ENCODE measurements at regions not wholly inside any gene's neighbourhood (a gene's known extent, or its start where the extent isn't known, plus 50 kb on each side); places are given as distances from the start of the nearest gene placed in this dataset.

DNA sequence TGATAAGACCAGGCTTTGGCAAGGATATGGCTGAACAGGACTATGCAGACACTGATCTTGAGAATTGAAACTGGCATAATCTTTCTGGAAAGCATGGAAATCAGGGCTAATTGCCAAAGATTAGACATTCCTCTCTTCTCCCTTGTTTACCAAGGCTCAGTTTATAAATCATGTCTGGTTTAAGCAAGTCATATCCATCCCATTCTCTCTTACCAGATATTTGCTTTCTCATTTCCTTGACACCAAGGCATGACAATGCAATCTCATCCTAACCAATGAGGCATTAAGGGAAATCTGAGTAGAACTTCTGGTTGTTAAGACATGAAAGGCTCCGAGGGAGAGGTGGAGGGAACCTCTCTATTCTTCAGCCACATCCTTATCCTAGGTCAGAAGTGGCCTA, 110.3 kb upstream of the CEP85L start:
- DNase-seq (ENCODE audit: low read depth) = no peak

GRCh38 chr6:118758946-118759345, 107.6 kb upstream of the CEP85L start:
- no peak for DNase-seq (ENCODE audit: low read depth)

- no peak for DNase-seq (ENCODE audit: low read depth)
Observed at GRCh38 chr6:118755941-118756646, 104.7 kb upstream of the CEP85L start.

- DNase-seq (ENCODE audit: low read depth) = no peak
Observed at GRCh38 chr6:118752803-118753202, 101.4 kb upstream of the CEP85L start.

DNA sequence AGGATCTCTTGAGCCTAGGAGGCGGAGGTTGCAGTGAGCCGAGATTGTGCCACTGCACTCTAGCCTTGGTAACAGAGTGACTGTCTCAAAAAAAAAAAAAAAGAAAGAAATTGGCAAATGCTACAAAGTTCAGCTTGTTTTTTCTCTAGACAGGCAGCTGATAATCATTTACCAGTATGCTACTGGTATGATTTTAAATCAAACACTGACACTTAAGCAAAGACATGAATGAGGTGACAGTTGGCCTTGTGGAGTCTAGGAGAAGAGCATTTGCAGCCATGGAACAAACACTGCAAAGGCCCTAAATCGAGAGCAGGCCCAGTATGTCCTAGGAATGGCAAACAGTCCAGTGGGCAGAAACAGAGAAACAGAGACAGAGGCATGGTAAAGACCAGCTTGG, 99.7 kb upstream of the CEP85L start:
- DNase-seq (ENCODE audit: low read depth) = no peak

- no peak for DNase-seq (ENCODE audit: low read depth)
Observed at GRCh38 chr6:118750143-118750542, 98.8 kb upstream of the CEP85L start.

DNA sequence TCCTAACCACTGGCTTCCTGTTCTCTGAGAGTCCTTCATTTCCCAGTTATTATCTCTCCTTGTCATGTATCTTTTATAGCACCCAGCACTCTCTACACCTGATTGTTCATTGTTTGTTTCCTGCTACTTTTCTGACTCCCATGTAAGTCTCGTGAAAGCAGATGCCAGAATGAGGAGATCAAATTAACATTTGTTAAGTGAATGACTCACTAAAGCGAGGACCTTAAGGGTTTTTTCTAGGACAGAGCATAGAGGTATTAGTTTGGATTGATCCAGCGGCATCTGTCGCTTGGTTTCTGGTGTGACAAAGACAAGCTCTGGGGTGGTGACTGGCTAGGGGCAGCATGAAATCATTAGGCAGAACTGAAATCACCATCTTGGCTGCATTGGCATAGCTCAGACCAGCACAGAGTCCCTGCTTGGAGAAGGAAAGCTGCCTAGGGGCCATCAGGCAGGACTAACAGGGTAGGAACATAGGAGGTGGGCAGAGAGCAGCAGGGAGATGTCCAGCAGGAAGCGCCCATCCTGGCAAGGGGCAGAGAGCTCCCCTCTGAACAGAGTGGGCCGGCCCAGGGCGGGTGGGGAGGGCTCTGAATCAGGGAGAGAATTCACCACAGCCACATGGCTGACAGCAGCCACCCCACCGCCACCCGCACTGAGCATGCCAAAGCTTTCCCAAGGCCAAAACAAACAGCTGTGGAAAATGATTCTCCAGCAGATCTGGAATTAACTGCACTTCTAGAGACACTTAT, 97.1 kb upstream of the CEP85L start:
- peak; percentile 77 for DNase-seq (ENCODE audit: low read depth)

GRCh38 chr6:118746825-118747174, 95.4 kb upstream of the CEP85L start:
- no peak for DNase-seq (ENCODE audit: low read depth)

- no peak for DNase-seq (ENCODE audit: low read depth)
Observed at GRCh38 chr6:118746145-118746824, 94.9 kb upstream of the CEP85L start.

DNA sequence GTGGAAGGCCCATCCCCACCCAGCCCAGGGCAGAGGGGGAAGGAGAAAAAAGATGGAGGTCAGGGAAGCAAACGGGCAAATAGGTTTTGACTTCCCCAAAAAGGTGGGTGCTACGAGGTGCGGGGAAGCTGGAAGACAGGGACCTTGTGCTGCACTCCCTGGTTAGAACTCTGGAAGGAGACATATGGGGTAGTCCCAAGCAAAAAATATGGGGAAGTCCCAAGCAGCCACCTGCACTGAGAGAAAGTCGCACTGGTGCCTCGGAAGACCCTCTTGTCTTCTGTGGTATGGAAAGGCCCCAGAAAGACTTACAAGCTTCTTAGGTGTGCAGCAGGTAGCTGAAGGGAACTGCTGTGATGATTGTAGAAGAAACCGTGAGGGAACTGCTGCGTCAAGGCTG, 93.8 kb upstream of the CEP85L start:
- no peak for DNase-seq (ENCODE audit: low read depth)

DNA sequence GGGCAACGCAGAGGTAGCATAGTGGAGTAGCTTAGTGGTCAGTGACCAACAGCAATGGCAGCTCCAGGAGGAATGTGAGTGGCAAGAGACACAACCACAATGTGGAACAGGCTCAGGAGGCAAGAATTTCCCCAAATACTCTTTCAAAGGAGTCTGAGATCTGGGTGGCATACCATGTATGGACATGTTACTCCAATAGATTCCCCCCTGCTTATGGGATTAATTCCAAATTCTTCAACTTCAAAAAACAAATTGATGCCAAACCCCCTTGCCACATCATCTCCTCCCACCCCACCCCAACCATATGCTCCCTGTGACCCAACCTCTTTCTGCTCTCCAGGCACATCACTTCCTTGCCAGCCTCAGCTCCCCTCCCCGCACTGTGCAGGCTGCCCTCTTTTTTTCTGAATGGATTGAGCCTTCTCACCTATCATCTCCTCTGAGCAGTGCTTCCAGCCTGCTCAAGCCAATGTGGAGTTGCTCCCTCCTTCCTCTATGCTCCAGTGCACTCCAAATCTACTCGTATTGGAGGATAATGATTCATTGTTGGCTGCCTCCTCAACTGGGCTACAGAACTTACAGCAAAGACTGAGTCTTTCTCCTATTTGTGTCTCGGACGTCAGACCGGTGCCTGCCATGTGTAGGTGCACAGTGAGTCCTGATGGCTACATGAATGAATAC, 93.0 kb upstream of the CEP85L start:
- DNase-seq (ENCODE audit: low read depth) = peak; percentile 75

- no peak for DNase-seq (ENCODE audit: low read depth)
Observed at GRCh38 chr6:118743746-118744145, 92.4 kb upstream of the CEP85L start.

GRCh38 chr6:118740372-118740771, 89.0 kb upstream of the CEP85L start:
- DNase-seq (ENCODE audit: low read depth) = peak; percentile 15

- no peak for DNase-seq (ENCODE audit: low read depth)
Observed at GRCh38 chr6:118739696-118740353, 88.4 kb upstream of the CEP85L start.

- no peak for DNase-seq (ENCODE audit: low read depth)
Observed at GRCh38 chr6:118736440-118736839, 85.0 kb upstream of the CEP85L start.

GRCh38 chr6:118735320-118735719, 83.9 kb upstream of the CEP85L start:
- DNase-seq (ENCODE audit: low read depth) = no peak

GRCh38 chr6:118725944-118726343, 74.6 kb upstream of the CEP85L start:
- peak; percentile 79 for DNase-seq (ENCODE audit: low read depth)

DNA sequence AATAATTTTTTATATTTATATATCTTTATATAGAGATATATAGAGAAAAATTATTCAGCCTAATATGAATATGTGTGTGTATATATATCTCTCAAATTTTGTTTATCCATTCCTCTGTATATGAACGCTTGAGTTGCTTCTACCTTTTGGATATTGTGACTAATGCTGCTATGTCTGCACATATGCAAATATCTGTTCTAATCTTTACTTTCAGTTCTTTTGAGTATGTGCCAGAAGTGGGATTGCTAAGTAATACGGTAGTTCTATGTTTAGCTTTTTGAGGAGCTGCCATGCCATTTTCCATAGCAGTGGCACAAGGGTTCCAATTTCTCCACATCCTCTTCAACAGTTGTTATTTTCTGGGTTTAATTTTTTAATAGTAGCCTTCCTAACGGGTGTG, 72.8 kb upstream of the CEP85L start:
- no peak for DNase-seq (ENCODE audit: low read depth)

- DNase-seq (ENCODE audit: low read depth) = peak; percentile 47
Observed at GRCh38 chr6:118722829-118723813, 71.7 kb upstream of the CEP85L start.

DNA sequence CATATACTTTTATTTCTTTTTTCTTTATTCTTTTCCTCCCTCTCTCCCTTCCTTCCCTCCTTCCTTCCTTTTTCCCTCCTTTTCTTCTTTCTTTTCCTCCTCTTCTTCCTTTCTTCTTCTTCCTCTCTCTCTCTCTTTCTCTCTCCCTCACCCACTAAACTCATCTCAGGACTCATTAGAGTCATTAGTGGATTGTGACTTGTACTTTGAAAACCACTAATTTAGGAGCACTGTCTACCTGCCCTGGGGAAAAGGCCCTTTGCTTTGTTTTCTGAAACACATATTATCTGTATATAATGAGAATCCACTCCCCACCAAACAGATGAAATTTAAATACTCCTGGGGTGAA, 68.7 kb upstream of the CEP85L start:
- no peak for DNase-seq (ENCODE audit: low read depth)

Measured in HT1080 (cell line).